ENCODE measurements at regions not wholly inside any gene's neighbourhood (a gene's known extent, or its start where the extent isn't known, plus 50 kb on each side); places are given as distances from the start of the nearest gene placed in this dataset.

DNA sequence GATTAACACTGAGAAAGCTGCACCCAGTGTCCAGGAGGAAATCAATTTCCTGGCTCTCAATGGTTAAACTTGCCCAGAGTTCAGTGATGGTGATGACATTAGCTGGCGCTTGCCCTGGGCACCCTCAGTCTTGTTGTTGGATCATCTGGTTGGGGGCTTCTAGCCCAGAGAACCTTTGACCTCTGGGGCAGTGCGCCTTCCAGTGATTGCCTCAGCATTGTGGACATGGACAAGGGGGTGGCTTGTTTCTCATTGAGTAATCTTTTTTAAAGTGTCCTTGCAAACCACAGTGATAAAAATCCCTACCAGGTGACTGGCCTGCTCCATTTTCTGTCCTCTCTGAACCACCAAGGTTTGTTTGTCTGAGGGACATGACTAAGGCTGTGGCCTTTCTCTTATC, 95.6 kb upstream of the USP9Y start:
- TF ChIP-seq, protein P1, sequence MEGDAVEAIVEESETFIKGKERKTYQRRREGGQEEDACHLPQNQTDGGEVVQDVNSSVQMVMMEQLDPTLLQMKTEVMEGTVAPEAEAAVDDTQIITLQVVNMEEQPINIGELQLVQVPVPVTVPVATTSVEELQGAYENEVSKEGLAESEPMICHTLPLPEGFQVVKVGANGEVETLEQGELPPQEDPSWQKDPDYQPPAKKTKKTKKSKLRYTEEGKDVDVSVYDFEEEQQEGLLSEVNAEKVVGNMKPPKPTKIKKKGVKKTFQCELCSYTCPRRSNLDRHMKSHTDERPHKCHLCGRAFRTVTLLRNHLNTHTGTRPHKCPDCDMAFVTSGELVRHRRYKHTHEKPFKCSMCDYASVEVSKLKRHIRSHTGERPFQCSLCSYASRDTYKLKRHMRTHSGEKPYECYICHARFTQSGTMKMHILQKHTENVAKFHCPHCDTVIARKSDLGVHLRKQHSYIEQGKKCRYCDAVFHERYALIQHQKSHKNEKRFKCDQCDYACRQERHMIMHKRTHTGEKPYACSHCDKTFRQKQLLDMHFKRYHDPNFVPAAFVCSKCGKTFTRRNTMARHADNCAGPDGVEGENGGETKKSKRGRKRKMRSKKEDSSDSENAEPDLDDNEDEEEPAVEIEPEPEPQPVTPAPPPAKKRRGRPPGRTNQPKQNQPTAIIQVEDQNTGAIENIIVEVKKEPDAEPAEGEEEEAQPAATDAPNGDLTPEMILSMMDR (IDR thresholded peaks at IDR 0.05 in 4 of 5, conservative IDR thresholded peaks at IDR 0.05 in 1 of 5) = no peak
- TF ChIP-seq POLR2A (IDR thresholded peaks at IDR 0.05) = no peak

Measured in gastrocnemius medialis (tissue), 4 donors.